ENCODE measurements at regions not wholly inside any gene's neighbourhood (a gene's known extent, or its start where the extent isn't known, plus 50 kb on each side); places are given as distances from the start of the nearest gene placed in this dataset.
A peak's percentile ranks its signal among the peaks of the same experiment; 100 is the strongest.

GRCh38 chr6:14618759-14619418 lies 501.3 kb downstream of the CD83 start:
- no peak for DNase-seq

GRCh38 chr6:14619419-14619781 lies 501.8 kb downstream of the CD83 start:
- no peak for DNase-seq

GRCh38 chr6:14620522-14620921 lies 502.9 kb downstream of the CD83 start:
- DNase-seq: no peak

- no peak for DNase-seq
Measured at GRCh38 chr6:14621518-14621917, 503.9 kb downstream of the CD83 start.

GRCh38 chr6:14622085-14622484 lies 504.5 kb downstream of the CD83 start:
- no peak for DNase-seq

- DNase-seq: no peak
Measured at GRCh38 chr6:14622909-14623505, 505.4 kb downstream of the CD83 start.

GRCh38 chr6:14625173-14625895 lies 507.8 kb downstream of the CD83 start:
- no peak for DNase-seq

- no peak for DNase-seq
Measured at GRCh38 chr6:14626556-14626955, 509.0 kb downstream of the CD83 start.

GRCh38 chr6:14630016-14630415 lies 512.4 kb downstream of the CD83 start:
- DNase-seq: no peak

GRCh38 chr6:14633479-14633878 lies 515.9 kb downstream of the CD83 start:
- DNase-seq: no peak

- peak in 1 of 5 donors; percentile 8 for DNase-seq
Measured at GRCh38 chr6:14634072-14634471, 516.5 kb downstream of the CD83 start.

GRCh38 chr6:14635195-14635594 lies 517.6 kb downstream of the CD83 start:
- peak in 3 of 5 donors; percentile 21 to 58 (median 29) for DNase-seq

- peak in 1 of 5 donors; percentile 55 for DNase-seq
Measured at GRCh38 chr6:14635934-14636591, 518.5 kb downstream of the CD83 start.

GRCh38 chr6:14638435-14638905 lies 520.9 kb downstream of the CD83 start:
- DNase-seq: no peak

GRCh38 chr6:14638906-14639761 lies 521.6 kb downstream of the CD83 start:
- no peak for DNase-seq

GRCh38 chr6:14639983-14640599 lies 522.5 kb downstream of the CD83 start:
- DNase-seq: no peak

GRCh38 chr6:14640631-14641030 lies 523.1 kb downstream of the CD83 start:
- no peak for DNase-seq

- no peak for DNase-seq
Measured at GRCh38 chr6:14641423-14642135, 524.0 kb downstream of the CD83 start.

GRCh38 chr6:14642136-14642505 lies 524.5 kb downstream of the CD83 start:
- DNase-seq: no peak

- DNase-seq: no peak
Measured at GRCh38 chr6:14642842-14643241, 525.3 kb downstream of the CD83 start.

GRCh38 chr6:14644381-14644780 lies 526.8 kb downstream of the CD83 start:
- no peak for DNase-seq
